ENCODE measurements at regions not wholly inside any gene's neighbourhood (a gene's known extent, or its start where the extent isn't known, plus 50 kb on each side); places are given as distances from the start of the nearest gene placed in this dataset.

DNA sequence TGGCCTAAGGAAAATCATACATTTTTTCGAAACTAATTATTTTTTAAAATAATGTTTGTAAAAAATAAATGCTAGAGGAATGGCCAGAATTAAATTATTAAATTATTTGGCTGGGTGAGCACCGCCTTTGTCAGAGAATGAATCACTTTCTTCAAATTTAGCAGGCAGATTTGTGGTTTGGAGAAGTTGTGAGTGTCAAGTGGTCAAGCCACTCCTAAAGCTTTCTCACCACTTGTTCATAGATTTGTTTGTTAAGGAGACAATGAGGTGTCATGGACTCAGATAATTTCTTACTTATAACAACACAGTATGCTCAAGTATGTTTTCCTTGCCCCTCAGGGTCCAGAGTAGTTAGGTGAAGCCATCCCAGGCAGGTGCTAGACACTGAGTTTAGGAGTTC lies 196.2 kb downstream of the TUSC7 start:
- TF ChIP-seq, protein P1, sequence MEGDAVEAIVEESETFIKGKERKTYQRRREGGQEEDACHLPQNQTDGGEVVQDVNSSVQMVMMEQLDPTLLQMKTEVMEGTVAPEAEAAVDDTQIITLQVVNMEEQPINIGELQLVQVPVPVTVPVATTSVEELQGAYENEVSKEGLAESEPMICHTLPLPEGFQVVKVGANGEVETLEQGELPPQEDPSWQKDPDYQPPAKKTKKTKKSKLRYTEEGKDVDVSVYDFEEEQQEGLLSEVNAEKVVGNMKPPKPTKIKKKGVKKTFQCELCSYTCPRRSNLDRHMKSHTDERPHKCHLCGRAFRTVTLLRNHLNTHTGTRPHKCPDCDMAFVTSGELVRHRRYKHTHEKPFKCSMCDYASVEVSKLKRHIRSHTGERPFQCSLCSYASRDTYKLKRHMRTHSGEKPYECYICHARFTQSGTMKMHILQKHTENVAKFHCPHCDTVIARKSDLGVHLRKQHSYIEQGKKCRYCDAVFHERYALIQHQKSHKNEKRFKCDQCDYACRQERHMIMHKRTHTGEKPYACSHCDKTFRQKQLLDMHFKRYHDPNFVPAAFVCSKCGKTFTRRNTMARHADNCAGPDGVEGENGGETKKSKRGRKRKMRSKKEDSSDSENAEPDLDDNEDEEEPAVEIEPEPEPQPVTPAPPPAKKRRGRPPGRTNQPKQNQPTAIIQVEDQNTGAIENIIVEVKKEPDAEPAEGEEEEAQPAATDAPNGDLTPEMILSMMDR (IDR thresholded peaks at IDR 0.05; ENCODE audit: low read depth, low read length) = no peak
- H3K4me1 ChIP-seq (ENCODE audit: low read depth) = no peaks in the 10 kb centered on the region
- H3K36me3 ChIP-seq = no peaks in the 10 kb centered on the region
- DNase-seq (ENCODE audit: low read depth in 1 of 2, low spot score in 1 of 2) = no peak
- H3K27ac ChIP-seq = no peak overlapping the region
- H3K27me3 ChIP-seq = no peaks in the 10 kb centered on the region
- no peak overlapping the region for H3K4me3 ChIP-seq
- H3K9me3 ChIP-seq (ENCODE audit: low read depth) = no peaks in the 10 kb centered on the region

DNA sequence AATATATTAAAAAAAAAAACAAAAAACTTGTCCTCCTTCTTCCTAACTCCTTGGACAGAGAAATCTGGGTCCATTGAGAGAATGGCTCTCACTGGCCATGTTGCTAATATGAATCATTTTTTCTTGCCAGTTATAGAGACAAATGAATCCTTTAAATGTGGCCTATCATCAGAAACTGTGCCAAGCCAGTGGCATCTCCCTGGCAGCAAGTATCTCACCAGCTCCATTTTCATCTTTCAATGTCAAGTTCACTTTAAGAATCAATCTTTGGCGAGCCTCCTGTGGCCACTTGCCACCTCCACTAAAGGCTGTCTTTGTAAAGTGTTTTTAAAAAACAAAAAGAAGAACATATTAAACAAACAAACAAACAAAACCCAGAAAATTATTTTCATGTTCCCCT lies 202.5 kb downstream of the TUSC7 start:
- H3K4me1 ChIP-seq (ENCODE audit: low read depth) = no peaks in the 10 kb centered on the region
- DNase-seq (ENCODE audit: low read depth in 1 of 2, low spot score in 1 of 2) = no peak
- H3K27me3 ChIP-seq = no peaks in the 10 kb centered on the region
- no peak overlapping the region for H3K27ac ChIP-seq
- TF ChIP-seq, protein P1 (IDR thresholded peaks at IDR 0.05; ENCODE audit: low read depth, low read length) = no peak
- H3K4me3 ChIP-seq = no peak overlapping the region
- no peaks in the 10 kb centered on the region for H3K36me3 ChIP-seq
- no peaks in the 10 kb centered on the region for H3K9me3 ChIP-seq (ENCODE audit: low read depth)

DNA sequence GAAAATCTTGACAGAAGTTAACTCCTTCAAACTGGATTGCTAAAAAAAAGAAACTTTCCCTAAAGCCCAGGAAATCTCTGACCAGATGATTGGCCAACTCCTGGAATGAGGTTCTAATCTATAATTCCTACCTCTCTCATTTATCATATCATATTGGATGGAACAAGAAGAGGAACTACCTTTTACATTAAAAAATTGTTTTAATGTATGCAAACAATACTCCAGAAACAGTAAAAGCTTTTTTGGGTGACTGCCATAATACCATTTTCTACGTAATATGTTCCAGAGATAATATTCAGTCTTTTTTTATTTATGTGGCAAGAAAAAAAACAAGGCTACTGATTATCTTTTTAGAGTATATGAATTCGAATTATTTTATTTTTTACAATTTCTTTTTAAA lies 204.4 kb downstream of the TUSC7 start:
- DNase-seq (ENCODE audit: low read depth in 1 of 2, low spot score in 1 of 2) = no peak
- H3K36me3 ChIP-seq = no peaks in the 10 kb centered on the region
- H3K4me3 ChIP-seq = no peak overlapping the region
- no peaks in the 10 kb centered on the region for H3K4me1 ChIP-seq (ENCODE audit: low read depth)
- H3K9me3 ChIP-seq (ENCODE audit: low read depth) = no peaks in the 10 kb centered on the region
- no peaks in the 10 kb centered on the region for H3K27me3 ChIP-seq
- TF ChIP-seq, protein P1 (IDR thresholded peaks at IDR 0.05; ENCODE audit: low read depth, low read length) = no peak
- H3K27ac ChIP-seq = no peak overlapping the region

DNA sequence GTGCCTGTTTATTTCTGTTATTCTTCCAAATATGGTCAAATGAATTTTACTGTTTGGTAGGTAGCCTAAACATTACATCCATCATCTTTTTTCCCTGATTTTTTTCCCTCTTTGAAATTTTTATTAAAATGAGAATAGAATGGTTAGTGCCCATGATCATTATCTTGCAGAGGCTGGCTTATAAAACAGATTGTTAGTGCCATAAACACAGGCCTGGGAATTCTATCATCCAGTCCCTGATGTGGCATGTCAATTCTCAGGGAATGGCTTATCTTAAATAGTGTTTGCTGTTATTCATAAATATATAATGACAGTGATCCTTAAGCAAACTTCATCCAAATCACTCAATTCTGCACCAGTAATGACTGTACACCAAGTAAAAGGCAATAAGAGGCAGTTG lies 207.3 kb downstream of the TUSC7 start:
- Histone ChIP-seq H3K4me3 (no peak overlapping the region), H3K4me1 (ENCODE audit: low read depth) (no peaks in the 10 kb centered on the region), H3K27ac (no peak overlapping the region), H3K27me3 (no peaks in the 10 kb centered on the region), H3K36me3 (no peaks in the 10 kb centered on the region), H3K9me3 (ENCODE audit: low read depth) (no peaks in the 10 kb centered on the region)
- TF ChIP-seq, protein P1 (IDR thresholded peaks at IDR 0.05; ENCODE audit: low read depth, low read length) = no peak
- DNase-seq (ENCODE audit: low read depth in 1 of 2, low spot score in 1 of 2) = no peak

DNA sequence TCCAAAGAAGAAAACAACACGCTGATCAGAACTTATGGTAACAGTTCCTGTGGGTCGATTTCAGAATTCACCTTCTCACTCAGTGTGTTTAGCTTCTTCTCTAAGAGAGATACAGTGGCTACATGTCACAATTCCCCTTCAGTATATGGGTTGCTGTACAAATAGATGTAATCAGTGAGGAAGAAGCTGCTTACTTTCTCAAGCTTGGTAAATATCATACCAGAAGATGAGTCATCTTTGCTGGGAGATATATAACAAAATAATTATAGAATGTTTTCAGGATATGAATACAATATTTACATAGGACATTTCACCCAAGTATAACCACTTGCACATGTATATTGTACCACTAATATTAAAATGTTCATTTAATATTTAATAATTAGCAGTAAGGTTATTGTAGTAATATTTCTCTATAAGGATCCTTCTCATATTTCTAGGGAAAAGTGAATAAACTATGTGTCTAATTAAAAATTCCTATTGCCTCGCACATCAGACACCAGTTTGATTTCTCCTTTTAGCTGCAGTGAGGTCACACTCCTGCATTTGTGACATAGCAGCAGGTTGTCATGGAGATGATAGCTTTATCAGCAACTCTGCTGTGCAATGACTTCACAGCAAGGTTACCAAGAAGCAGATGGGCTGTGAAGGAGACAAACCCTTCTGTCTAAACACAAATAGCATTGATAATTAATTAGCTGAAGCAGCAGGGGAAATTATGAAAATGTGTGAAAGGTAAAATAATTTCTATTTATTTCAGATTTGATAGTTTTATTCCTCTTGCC lies 211.4 kb downstream of the TUSC7 start:
- H3K4me1 ChIP-seq (ENCODE audit: low read depth) = no peaks in the 10 kb centered on the region
- DNase-seq (ENCODE audit: low read depth in 1 of 2, low spot score in 1 of 2) = no peak
- H3K27ac ChIP-seq = no peak overlapping the region
- no peaks in the 10 kb centered on the region for H3K27me3 ChIP-seq
- H3K9me3 ChIP-seq (ENCODE audit: low read depth) = no peaks in the 10 kb centered on the region
- H3K4me3 ChIP-seq = no peak overlapping the region
- TF ChIP-seq, protein P1 (IDR thresholded peaks at IDR 0.05; ENCODE audit: low read depth, low read length) = no peak
- no peaks in the 10 kb centered on the region for H3K36me3 ChIP-seq

Measured in cardiac muscle cell (in vitro differentiated cells and primary cell).